ENCODE measurements at regions not wholly inside any gene's neighbourhood (a gene's known extent, or its start where the extent isn't known, plus 50 kb on each side); places are given as distances from the start of the nearest gene placed in this dataset.

- TF ChIP-seq POLR2A (IDR thresholded peaks at IDR 0.05) = no peak
- TF ChIP-seq, protein P1, sequence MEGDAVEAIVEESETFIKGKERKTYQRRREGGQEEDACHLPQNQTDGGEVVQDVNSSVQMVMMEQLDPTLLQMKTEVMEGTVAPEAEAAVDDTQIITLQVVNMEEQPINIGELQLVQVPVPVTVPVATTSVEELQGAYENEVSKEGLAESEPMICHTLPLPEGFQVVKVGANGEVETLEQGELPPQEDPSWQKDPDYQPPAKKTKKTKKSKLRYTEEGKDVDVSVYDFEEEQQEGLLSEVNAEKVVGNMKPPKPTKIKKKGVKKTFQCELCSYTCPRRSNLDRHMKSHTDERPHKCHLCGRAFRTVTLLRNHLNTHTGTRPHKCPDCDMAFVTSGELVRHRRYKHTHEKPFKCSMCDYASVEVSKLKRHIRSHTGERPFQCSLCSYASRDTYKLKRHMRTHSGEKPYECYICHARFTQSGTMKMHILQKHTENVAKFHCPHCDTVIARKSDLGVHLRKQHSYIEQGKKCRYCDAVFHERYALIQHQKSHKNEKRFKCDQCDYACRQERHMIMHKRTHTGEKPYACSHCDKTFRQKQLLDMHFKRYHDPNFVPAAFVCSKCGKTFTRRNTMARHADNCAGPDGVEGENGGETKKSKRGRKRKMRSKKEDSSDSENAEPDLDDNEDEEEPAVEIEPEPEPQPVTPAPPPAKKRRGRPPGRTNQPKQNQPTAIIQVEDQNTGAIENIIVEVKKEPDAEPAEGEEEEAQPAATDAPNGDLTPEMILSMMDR (IDR thresholded peaks at IDR 0.05) = no peak
These were observed 276.5 kb upstream of the MTNR1B start for GRCh38 chr11:92692826-92693546.
